Body of pancreas (tissue), 4 donors: ENCODE measurements at regions not wholly inside any gene's neighbourhood (a gene's known extent, or its start where the extent isn't known, plus 50 kb on each side); places are given as distances from the start of the nearest gene placed in this dataset.

Source experiments
- POLR2A ChIP-seq, 3 donors: fragments of 450-650 bp; IDR thresholded peaks; one replicate each; pipeline ENCODE4 v1.6.1; 2016; ENCODE audit warnings: antibody characterized with exemption in 3 of 3, mild to moderate bottlenecking in 2 of 3
- TF ChIP-seq, protein P1 (sequence below), 7 experiments: fragments of 450-650 bp in 4 of 7; fragments of 200-600 bp in 3 of 7; sonication (generic) in 3 of 7; IDR thresholded peaks; one replicate each; pipeline ENCODE4 v1.5.1; 2016 to 2019; ENCODE audit warnings: antibody characterized with exemption in 7 of 7

DNA sequence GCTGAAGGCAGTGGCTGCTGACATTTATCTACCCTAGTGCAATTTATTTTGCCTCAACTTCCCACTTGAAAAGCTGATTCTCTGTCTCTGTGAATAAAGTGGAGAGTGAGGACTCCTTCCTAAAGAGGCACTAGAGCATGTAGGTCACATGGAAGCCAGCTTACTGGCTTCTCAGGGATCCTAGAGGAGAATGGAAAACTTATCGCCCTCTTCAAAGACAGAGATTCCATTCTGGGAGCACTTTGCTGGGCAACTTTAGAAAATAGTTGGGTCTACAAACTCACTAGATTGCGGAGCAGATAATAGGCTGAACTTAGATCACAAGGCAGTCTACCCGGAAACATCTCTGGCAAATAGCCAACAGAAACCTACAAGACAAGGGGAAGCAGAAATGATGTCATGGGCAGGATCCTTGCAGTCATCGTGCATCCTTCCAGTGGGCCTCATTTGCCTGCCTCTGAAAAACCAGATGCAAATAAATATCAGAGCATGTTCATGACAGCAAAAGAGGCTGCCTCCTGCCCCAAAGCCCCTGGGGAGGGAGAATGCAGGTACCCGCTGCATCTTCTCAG lies 104.8 kb upstream of the BARHL2 start:
- TF ChIP-seq, protein P1, sequence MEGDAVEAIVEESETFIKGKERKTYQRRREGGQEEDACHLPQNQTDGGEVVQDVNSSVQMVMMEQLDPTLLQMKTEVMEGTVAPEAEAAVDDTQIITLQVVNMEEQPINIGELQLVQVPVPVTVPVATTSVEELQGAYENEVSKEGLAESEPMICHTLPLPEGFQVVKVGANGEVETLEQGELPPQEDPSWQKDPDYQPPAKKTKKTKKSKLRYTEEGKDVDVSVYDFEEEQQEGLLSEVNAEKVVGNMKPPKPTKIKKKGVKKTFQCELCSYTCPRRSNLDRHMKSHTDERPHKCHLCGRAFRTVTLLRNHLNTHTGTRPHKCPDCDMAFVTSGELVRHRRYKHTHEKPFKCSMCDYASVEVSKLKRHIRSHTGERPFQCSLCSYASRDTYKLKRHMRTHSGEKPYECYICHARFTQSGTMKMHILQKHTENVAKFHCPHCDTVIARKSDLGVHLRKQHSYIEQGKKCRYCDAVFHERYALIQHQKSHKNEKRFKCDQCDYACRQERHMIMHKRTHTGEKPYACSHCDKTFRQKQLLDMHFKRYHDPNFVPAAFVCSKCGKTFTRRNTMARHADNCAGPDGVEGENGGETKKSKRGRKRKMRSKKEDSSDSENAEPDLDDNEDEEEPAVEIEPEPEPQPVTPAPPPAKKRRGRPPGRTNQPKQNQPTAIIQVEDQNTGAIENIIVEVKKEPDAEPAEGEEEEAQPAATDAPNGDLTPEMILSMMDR (IDR thresholded peaks at IDR 0.05) = no peak
- TF ChIP-seq POLR2A (IDR thresholded peaks at IDR 0.05) = no peak
